GM18519 (cell line): ENCODE measurements at regions not wholly inside any gene's neighbourhood (a gene's known extent, or its start where the extent isn't known, plus 50 kb on each side); places are given as distances from the start of the nearest gene placed in this dataset.

ENCODE experiments used
- ATAC-seq: cut with Tn5 transposase; IDR thresholded peaks from one replicate; pipeline ENCODE4 v1.9.1; 2021; ENCODE audit warnings: mild to moderate bottlenecking, moderate library complexity; ENCODE audit not compliant: unreplicated experiment, low FRiP score

- ATAC-seq: no peak
These were observed 465.0 kb upstream of the ATP2B1 start for GRCh38 chr12:90173499-90174197.

- no peak for ATAC-seq
These were observed 463.9 kb upstream of the ATP2B1 start for GRCh38 chr12:90172524-90172923.

DNA sequence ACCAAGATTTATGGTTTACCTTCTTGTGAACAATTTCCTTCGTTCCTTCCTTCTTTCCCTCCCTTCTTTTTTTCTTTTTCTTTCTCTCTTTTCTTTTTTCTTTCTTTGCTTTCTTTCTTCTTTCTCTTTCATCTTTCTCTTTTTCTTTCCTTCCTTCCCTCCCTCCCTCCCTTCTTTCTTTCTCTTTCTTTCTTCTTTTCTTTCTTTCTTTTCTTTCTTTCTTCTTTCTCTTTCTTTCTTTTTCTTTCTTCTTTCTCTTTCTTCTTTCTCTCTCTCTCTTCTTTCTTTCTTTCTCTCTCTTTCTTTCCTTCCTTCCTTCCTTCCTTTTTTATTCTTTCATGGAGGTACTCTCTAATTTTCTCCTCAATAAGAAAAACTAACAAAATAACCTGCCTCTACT lies 462.1 kb upstream of the ATP2B1 start:
- ATAC-seq: no peak

DNA sequence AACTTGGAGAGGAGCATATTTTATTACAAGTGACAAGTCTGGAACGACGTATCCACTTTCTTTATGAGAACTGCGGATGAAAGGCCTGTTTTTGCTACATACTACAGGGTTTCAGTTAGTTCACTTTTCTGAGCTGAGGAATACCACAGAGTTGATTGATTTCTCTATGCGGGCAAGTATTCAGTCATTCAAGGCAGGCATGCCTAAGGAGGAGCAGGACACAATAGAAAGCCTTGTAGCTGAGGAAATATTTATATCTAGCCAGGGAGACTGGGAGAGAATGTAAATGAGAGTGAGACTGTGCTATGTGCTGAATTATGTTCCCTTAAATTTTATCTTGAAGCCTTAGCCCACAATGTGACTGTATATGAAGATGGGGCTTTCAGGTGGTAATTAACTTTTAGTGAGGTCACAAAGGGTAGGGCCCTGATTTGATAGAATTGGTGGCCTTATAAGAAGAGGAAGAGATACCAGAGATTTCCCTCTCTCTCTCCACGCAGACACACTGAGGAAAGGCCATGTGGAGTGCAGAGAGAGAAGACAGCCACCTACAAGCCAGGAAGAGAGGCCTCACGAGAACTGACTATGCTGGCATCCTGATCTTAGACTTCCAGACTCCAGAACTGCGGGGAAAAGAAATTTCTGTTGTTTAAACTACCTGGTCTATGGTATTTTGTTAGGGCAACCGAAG lies 459.0 kb upstream of the ATP2B1 start:
- no peak for ATAC-seq

DNA sequence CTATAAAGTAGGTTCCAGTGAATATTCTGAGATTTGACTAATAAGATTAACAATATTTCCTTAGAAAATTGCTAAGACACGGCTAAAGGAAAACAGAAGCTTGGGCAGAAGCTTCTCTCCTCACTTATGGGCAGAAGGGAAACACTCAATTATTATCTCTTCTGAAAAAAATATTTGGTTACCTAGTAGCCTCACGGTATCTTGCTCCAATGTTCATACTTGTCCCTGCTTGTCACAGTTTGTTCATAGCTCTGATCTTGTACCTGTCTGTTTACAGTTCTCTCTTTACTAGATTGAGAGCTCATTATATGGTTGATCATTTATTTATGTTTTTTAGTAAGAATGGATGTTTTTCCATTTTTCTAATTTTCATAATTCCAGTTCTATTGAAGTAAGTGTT lies 458.0 kb upstream of the ATP2B1 start:
- no peak for ATAC-seq

- ATAC-seq: no peak
These were observed 457.4 kb upstream of the ATP2B1 start for GRCh38 chr12:90166012-90166411.

DNA sequence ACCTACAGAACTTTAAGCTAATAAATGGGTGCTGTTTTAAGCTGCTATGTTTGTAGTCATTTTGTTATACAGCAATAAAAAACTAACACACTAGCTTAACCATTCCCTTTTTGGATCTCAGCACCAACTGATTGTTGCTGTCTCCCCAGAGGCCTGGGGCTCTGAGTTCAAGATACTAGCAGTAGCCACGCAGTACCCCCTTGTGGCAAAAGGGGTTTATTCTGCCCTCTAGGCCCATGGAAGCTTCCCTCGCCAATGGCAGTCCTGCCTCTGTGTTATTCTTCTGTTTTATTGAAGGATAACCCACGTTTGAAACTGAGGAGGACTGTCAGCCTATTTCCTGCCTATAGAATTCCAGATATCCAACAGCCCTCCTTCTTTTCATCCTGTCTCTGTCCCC lies 455.3 kb upstream of the ATP2B1 start:
- no peak for ATAC-seq

GRCh38 chr12:90153827-90154226 lies 445.2 kb upstream of the ATP2B1 start:
- ATAC-seq: no peak

DNA sequence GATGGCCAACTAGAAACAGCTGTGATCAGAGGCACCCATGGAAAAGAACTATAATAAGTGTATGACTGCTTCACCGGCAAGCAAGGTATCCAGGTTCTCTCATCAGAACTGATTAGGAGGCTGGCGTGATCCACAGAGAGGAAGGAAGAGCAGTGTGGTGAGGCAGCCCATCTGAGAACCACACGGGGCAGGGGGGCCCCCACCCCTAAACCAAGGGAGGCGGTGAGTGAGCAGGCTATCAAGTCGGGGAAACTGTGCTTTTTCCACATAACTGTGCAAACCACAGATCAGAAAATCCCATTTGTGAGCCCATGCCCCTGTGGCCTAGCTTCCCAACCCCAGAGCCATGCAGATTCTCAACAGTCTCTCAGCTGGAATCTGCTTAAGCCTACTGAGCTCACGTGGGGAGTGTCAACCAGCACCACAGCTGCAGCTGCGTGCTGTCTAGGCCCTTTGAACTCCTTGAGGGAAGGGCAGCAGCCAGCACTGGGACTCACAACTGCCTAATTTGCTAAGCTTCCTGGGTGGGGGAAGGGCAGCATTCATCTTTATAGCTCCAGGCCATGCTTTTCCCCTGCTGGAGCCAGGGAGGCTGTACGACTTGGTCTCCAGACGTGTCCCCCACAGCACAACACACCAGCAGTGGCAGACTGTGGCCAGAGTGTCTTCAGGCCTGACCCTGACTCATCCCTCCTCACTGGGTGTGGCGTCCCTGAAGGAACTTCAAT lies 444.4 kb upstream of the ATP2B1 start:
- ATAC-seq: no peak

DNA sequence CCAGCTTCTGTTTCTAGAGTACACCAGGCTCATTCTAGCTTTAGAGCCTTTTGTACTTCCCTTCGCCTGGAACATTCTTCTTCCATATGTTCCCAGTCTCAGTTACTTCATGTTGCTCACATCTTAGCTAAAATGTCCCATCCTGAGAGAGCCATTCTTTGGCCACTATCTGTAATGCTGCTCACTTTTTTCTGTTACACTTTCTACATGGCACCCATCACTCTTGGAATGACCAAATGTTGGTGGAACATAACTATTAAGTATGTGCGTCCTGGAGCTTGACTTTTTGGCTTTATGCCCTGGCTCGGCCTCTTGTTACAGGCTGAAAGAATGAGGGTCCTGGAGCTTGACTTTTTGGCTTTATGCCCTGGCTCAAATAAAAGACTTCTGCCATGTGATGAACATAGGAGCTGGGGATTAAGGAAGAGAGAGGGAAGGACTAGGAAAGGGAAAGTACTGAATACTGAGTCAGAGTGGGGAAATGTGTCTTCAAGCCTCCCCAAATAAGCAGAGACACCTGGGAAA lies 442.9 kb upstream of the ATP2B1 start:
- no peak for ATAC-seq

- no peak for ATAC-seq
These were observed 440.8 kb upstream of the ATP2B1 start for GRCh38 chr12:90149453-90149852.

DNA sequence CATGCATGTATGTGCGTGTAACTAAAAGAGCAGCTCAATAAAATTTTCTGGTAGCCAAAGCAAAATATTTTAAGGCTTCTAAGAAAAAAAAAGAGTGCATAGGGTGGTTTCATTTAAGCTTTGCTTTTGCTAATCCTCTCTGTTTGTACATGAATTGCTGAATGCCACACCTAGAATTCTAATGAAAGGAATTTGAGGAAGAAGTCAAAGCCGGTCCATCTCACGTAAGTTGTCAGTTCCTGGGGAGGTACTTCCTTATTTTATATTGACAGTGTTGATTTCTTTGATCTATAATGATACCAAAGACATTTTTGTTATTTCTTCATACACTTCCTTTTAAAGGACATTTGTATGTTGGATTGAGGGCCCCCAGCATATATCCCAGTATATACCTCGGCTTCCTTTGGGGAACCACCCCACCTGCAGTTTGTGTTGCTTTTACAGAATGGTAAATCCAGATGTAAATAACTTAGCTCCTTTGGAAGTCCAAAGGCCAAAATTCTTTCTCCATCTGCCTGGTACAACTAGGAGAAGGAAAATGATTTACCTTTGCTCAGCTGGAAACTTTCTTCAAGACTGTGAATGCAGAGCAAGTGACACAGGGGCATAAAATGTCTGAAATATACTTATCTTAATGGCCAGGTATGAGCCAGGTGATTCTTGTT lies 420.9 kb upstream of the ATP2B1 start:
- no peak for ATAC-seq

GRCh38 chr12:90128526-90128925 lies 419.9 kb upstream of the ATP2B1 start:
- ATAC-seq: no peak

DNA sequence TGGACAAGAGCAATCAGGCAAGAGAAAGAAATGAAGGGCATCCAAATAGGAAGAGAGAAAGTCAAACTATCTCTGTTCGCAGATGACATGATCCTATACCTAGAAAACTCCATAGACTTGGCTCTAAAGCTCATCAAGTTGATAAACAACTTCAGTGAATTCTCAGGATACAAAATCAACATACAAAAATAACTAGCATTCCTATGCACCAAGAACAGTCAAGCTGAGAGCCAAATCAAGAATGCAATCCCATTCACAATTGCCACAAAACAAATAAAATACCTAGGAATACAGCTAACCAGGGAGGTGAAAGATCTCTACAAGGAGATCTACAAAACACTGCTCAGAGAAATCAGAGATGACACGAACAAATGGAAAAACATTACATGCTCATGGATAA lies 417.5 kb upstream of the ATP2B1 start:
- ATAC-seq: no peak

GRCh38 chr12:90124914-90125313 lies 416.3 kb upstream of the ATP2B1 start:
- ATAC-seq: no peak

- no peak for ATAC-seq
These were observed 415.7 kb upstream of the ATP2B1 start for GRCh38 chr12:90124289-90124688.

GRCh38 chr12:90122681-90123080 lies 414.0 kb upstream of the ATP2B1 start:
- ATAC-seq: no peak

DNA sequence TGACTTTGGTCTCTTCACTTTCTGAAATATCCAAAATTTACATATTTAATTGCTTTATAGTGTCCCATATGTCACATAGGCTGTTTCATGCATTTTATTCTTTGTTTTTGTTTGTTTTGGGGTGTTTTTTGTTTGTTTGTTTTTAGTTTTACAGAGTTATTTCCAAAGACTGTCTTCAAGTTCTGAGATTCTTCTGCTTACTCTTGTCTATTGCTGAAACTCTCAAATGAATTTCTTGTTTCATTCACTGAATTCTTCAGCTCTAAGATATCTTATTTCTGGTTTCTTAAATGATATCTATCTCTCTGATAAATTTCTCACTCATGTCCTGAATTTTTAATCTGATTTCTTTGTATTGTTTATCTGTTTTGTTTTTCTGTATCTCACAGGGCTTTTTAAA lies 412.0 kb upstream of the ATP2B1 start:
- no peak for ATAC-seq

GRCh38 chr12:90112666-90113065 lies 404.0 kb upstream of the ATP2B1 start:
- no peak for ATAC-seq

DNA sequence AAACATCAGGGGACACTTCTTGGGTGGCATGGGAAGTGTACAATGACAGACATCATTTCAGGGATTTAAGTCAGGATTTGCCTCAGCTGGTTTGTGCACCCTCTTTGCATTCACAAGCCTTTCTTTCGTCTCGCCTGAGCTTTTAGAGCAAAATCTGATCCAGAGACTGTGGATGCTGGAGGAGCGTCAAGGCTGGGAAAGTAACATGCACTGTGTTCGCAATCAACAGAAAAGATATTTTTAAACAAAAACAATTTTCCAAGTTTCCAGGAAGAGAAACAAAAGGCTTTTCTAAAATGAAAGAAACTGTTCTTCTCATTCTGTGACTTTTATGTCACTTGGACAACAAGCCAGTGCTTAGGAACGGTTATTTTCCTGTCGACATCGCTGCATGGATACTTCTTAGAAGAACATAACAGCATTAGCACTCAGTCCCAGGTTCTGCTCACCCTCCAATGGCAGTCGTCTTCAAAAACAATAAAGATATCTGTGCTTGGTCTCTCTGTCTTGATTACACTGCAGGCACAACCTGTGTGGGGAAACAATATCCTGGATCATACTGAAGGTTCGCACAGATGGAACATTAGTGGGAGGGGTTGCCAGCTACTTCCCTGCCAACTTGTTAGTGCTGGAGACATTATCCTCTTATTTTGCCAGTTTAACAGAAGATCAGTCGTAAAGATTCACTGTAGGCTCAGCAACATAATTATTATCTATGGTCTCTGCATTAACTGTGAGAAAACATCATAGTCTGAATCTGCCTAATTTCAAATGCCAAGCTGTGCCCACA lies 403.3 kb upstream of the ATP2B1 start:
- no peak for ATAC-seq
